ENCODE measurements at regions not wholly inside any gene's neighbourhood (a gene's known extent, or its start where the extent isn't known, plus 50 kb on each side); places are given as distances from the start of the nearest gene placed in this dataset.

- TF ChIP-seq POLR2A (IDR thresholded peaks at IDR 0.05): no peak
- no peak for TF ChIP-seq CTCF (IDR thresholded peaks at IDR 0.05 in 4 of 5, conservative IDR thresholded peaks at IDR 0.05 in 1 of 5)
These were observed 387.2 kb downstream of the TCERG1L start for GRCh38 chr10:130924138-130924819.
